ENCODE measurements at regions not wholly inside any gene's neighbourhood (a gene's known extent, or its start where the extent isn't known, plus 50 kb on each side); places are given as distances from the start of the nearest gene placed in this dataset.
"Not testable (repeated sequence)": the region's sequence is repeated elsewhere in the genome, so short reads cannot be mapped to it uniquely, and the experiment has no call there.

GRCh38 chr13:79988573-79988972 lies 352.4 kb downstream of the SPRY2 start:
- no peak for DNase-seq (ENCODE audit: low read depth)

DNA sequence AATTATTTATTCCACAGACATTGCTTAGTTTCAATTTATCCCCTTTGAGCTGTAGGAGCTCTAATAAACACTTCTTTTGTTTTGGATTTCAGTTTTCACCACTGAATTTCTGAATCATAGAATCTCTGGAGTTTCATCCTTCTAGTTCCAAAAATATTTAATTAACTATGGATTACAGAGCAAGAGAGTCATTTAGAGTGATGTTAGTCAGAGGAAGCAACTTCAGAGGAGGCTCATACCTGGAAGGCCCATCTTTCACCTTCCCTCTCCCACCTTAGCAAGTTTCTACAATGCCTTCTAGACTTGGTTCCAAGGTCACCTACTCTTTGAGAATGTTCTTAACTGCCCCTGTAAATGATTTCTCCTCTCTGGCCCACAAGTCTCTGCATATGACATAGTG lies 353.2 kb downstream of the SPRY2 start:
- DNase-seq (ENCODE audit: low read depth), result no peak

DNA sequence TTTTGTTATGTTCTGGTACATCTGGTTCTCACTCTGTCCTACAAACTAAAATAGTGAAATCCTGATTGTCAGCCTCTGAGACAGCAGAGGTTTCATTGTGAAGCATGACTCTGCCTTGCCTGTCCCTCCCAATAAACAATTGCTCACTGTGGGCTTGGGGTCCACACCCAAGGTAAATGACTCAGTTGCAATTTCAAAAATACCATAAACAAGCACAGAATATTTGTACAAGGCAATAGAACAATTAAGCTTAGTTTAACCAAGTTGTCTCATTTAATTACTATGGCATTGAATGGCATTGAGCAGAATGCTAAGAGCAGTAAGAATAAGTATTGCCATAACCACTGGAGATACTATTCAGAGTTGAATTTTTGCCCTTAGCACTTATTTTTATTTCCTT lies 353.6 kb downstream of the SPRY2 start:
- DNase-seq (ENCODE audit: low read depth), result no peak

DNA sequence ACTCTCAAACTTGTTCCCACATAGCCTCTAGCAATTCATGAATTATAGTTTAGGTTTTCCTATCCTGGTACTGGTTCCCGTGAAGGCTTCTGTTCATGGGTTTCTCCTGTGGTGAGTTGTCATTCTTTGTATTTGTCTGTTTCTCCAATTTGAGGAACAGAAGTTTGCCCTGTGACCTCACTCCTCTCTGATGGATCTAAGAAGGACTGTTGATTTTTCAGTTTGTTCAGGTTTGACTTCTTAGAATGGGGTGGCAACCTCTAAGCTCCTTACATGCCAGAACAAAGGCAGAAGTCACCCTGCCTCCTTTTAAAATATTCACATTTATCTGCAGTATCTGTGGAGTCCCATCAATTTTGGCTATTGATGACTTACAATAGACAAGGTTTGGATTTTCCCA lies 354.0 kb downstream of the SPRY2 start:
- DNase-seq (ENCODE audit: low read depth), result no peak

DNA sequence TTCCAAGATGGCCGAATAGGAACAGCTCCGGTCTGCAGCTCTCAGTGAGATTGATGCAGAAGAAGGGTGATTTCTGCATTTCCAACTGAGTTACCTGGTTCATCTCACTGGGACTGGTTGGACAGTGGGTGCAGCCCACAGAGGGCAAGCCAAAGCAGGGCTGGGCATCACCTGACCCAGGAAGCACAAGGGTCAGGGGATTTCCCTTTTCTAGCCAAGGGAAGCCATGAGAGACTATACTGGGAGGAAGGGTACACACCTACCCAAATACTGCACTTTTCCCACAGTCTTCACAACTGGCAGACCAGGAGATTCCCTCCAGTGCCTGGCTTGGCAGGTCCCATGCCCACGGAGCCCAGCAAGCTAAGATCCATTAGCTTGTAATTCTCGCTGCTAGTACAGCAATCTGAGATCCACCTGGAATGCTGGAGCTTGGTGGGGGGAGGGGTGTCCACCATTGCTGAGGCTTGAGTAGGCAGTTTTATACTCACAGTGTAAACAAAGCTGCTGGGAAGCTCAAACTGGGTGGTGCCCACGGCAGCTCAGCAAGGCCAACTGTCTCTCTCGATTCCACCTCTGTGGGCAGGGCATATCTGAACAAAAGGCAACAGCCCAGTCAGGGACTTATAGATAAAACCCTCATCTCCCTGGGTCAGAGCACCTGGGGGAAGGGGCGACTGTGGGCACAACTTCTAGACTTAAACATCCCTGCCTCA lies 365.8 kb downstream of the SPRY2 start:
- DNase-seq (ENCODE audit: low read depth), result not testable (repeated sequence)

- DNase-seq (ENCODE audit: low read depth), result no peak
Measured at GRCh38 chr13:79973533-79973963, 367.4 kb downstream of the SPRY2 start.

DNA sequence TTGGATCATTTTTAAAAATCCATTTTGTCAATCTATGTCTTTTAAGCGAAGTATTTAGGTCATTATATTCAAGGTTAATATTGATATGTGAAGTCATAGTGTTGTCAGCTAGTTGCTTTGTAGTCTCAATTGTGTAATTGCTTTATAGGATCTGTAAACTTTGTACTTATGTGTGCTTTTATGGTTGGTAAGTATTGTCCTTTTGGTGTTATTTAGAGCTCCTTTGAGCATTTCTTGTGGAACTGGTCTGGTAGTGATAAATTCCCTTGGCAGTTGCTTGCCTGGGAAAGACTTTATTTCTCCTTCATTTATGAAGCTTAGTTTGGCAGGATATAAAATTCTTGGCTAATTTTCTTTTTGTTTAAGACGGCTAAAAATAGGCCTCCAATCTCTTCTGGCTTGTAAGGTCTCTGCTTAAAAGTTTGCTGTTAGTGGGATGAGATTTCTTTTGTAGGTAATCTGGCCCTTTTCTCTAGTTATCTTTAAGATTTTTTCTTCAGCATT lies 368.8 kb downstream of the SPRY2 start:
- no peak for DNase-seq (ENCODE audit: low read depth)

DNA sequence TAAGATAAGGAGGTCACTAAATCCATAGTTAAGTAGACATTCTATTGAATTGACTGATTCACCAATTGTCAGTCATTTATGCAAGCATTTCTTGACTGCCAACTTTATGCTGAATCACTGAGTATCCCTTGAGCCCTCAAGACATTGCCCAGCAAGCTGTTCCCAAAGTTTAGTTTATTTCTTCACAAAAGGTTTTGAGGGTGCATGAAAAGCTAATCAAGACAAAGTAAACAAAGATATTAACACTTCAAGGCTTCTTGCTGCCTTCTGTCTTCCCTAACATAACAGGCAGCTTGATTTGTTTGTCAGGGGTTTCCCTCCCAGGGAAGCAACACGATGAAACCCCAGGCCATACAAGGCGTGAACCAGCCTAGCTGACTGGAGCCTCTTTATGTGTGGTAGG lies 374.4 kb downstream of the SPRY2 start:
- DNase-seq (ENCODE audit: low read depth), result no peak

- DNase-seq (ENCODE audit: low read depth), result no peak
Measured at GRCh38 chr13:79966059-79966458, 374.9 kb downstream of the SPRY2 start.

DNA sequence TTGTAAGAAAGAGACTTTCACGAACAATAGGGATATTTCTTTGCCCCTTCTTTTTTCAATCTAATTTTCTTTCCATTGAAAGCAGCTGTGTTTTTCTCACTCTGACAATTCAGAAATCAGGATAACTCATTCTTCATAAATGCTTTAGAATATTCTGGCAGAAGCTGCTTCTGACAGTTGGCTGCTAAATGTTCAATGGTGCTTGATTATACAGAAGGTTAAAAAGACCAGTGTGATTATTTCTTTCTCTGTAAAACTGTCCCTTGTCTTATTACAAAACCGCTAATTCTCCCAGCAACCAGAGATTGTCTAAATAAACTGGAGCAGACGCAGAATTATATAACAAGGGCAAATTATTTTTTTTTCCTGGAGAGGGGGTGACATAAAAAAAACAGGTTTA lies 394.4 kb downstream of the SPRY2 start:
- no peak for DNase-seq (ENCODE audit: low read depth)

GRCh38 chr13:79943346-79944023 lies 397.4 kb downstream of the SPRY2 start:
- DNase-seq (ENCODE audit: low read depth), result no peak

DNA sequence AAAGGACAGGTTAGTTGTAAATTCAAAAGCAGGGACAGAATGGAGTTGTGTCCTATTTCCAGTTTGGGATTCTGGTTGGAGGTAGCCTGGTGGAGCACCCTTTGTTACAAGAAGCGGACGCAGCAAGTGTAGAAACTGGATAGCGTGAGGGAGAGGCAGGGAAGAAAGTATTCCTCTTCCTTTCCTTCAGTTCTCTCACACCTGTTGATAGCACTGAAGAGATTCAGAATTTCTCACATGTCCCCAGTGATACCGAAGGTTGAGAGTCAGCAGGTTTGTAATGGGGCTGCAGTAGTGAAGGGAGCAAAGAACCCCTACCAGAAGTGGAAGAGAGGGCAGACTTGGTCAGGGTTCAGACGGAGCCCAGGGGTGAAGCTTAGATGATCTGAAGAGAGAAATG lies 399.2 kb downstream of the SPRY2 start:
- no peak for DNase-seq (ENCODE audit: low read depth)

DNA sequence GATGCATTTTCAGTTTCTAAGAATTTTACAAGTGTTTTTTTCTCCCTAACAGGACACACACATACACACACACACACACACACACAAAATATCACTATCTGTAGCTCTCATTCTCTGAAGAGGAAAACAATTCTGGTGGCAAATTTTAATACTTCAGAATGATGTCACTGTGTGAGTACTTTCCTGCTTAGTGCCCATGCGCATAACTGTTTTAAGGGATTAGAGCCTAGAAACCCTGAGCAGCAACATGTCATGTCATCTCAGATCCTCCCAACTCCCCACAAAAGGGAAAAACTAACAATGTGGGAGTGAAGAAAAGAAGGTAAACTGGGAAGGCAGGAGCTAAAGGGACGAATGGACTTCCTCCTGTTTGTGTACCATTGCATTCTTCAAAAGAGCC lies 401.2 kb downstream of the SPRY2 start:
- DNase-seq (ENCODE audit: low read depth), result no peak

DNA sequence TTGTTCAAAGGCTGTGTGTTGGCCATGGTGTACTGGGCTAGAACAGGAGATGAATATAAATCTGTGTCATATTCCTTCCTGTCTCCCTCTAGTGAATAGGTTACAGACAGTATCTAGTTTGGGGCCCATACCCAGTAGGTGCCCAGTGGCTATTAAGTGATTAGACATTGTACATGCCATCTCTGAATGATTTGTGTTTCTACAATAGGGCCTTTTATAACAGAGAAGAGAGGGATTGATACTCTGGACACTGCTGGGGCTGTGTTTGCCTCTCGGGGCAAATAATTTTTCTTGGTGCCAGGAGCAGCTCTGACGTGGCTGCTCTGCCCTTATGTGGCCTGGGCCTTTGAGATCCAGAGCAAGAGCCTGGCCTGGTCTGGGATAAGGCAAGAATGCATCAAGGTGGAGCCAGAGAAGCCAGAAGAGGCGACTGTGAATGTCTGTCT lies 403.1 kb downstream of the SPRY2 start:
- DNase-seq (ENCODE audit: low read depth), result no peak

DNA sequence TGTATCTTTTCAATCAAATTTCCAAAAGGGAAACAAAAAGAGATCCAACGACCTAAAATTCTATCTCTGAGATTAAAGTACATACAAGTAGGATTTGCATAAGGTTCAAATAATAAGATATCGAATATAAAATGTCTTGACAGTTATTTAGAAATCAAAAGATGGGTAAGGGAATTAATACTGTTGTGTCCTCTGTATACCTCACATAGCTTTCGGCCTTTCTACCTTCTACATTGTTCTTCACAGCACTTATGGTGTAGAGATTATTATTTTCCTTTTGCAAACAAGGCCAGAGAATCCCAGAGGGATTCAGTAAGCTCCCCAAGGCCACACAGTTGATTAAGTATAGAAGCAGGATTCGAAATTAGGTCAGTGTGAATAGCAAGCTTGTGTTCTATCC lies 403.6 kb downstream of the SPRY2 start:
- no peak for DNase-seq (ENCODE audit: low read depth)

DNA sequence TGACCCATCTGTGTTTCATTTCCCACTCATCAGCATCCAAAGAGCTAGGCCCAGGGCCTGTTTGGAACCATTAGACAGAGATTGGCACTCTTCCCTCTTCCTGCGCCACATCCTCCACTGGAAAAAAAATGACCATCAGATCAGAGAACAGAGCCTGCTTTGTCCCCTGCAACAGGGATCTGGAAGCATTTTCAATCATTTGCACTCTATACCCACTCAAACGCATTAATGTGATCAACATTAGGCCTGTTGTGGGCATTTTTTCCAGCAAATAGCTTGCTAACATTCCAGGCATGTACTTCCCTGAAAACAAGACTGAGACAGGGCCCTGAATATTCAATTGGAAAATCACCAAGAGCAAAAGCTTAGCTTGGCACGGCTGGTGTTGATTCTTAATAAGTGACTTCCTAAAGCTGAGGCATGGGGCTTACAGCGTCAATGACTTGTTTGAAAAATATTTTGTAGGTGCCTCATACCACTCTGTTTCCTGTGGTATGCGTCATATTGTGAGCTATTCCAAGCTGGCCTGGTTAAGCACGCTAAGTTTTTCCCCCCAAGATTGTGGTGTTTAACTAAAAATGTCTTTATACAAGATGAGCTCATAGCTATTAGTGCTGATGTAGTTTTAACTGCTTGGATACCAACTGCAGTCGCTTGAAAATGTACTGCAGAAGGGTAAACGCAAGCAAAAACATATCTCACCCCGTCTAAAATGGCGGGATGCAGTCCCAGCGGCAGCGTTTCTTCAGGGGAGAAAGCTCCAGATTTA lies 404.4 kb downstream of the SPRY2 start:
- DNase-seq (ENCODE audit: low read depth), result peak; percentile 14

DNA sequence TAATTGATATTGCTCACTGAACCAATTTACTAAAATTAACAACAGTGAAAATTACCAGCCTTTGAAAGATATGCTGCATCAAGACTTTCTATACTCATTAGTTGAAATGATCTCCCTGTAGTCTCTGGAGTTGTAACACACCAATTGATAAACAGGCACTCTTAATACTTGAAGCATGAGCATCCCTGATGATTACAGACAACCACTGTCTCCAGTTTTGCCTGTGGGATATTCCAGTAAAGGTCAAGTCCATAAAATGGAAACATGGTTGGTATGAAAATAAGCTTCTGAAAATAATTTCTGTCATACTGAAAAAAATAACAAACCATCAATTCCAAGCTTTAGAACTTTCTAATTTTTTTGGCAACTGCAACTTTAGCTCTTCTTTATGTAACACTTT lies 405.8 kb downstream of the SPRY2 start:
- no peak for DNase-seq (ENCODE audit: low read depth)

DNA sequence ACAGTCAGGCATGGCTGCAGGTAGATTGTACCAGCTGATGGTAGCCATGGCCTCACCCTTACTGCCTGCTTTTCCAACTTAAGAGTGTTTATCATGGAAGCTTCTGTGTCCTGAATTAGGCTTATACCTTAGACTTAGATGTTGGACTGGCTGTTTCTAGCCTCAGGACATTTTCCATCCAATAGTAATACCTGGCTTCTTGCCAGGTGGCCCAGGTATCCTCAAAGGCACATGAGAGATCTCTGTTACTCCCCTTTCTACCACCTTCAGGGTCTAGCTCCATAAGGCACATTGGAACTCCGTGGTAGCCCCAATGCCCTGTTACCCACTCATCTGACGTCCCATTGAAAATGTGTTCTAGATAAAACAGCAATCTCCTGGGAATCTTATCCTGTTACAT lies 407.5 kb downstream of the SPRY2 start:
- no peak for DNase-seq (ENCODE audit: low read depth)

GRCh38 chr13:79932556-79932955 lies 408.4 kb downstream of the SPRY2 start:
- no peak for DNase-seq (ENCODE audit: low read depth)

GRCh38 chr13:79923973-79924556 lies 416.9 kb downstream of the SPRY2 start:
- DNase-seq (ENCODE audit: low read depth), result not testable (repeated sequence)

DNA sequence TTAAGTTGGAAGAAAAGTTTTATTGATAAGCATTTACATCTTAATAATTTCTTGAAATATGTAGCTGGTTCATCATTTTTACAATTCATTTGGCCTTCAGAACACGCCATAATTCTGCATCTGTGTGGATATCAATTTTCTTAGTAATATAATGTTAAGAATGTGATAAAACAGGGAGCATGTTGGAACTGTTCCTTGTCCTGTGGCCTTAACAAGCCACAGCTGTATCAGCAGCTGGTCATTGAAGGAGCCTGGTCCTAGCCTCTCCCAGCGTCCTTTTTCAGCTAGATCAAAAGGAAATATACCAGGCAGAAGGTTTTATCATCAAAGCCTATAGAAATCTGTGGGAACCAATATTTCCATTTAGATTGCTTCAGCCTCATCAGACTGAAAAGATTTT lies 421.8 kb downstream of the SPRY2 start:
- DNase-seq (ENCODE audit: low read depth), result no peak

DNA sequence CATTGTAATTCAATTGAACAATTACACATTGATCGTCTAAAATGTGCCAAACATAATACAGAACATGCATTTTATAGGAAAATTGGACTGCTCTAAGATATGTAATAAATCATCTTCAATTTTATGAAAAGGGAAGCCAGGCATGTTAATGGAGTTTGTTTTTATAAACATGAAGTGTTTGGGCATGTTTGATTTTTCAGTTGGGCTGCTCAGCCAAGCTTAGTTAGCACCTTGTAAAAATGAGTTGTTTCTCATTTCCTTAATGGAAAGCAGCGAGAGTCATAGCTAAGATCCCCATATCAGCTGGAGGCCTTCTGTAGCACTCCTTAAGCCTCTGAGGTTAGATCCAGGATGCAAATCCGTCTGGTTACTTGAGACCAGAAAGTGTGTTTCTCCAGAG lies 422.3 kb downstream of the SPRY2 start:
- DNase-seq (ENCODE audit: low read depth), result no peak

Measured in forelimb muscle (tissue), 1 donor.